HCT116 (cell line): ENCODE measurements at regions not wholly inside any gene's neighbourhood (a gene's known extent, or its start where the extent isn't known, plus 50 kb on each side); places are given as distances from the start of the nearest gene placed in this dataset.

Experiments used
- ATAC-seq: fragments of 200-7000 bp; cut with Tn5 transposase; 2 replicates; pipeline ENCODE4 v1.9.1; 2020; ENCODE audit warnings: mild to moderate bottlenecking, moderate library complexity
- BruUV-seq: library from RNA; stranded (reverse); fragments of 400-500 nt; replicated peaks from 2 replicates; lab custom pipeline; 2021; lab: Mats Ljungman, UMichigan
- CTCF ChIA-PET: fragments of 300-600 bp; sonication (Branson Sonifier 250); formaldehyde crosslinking; loops from one replicate; lab custom pipeline; 2021; ENCODE audit warnings: antibody characterized with exemption; lab: Charles Lee
- POLR2A ChIA-PET: fragments of 300-600, 350-600 bp; sonication (Branson Sonifier 250); formaldehyde crosslinking; loops from one replicate; lab custom pipeline; 2021; ENCODE audit warnings: antibody characterized with exemption; lab: Charles Lee
- RAD21 ChIA-PET, 2 experiments: fragments of 300-600 bp; sonication (Branson Sonifier 250); formaldehyde crosslinking; loops; one replicate each; lab custom pipeline; 2023; ENCODE audit warnings: low total read pairs in 2 of 2; ENCODE audit not compliant: uncharacterized antibody in 2 of 2, unreplicated experiment in 2 of 2, low non-redundant PET in 1 of 2; lab: Charles Lee
- DNase-seq: peaks from one replicate; pipeline ENCODE4 v3.0.0-alpha.2; 2010; ENCODE audit warnings: low read depth, low spot score
- H2AFZ ChIP-seq: fragments of 200-600 bp; shearing (Covaris generic), sonication (generic); 2 replicates; pipeline ENCODE4 v1.6.1; 2017; ENCODE audit warnings: low read depth, mixed run types, mixed read lengths, antibody characterized with exemption, low read length; ENCODE audit not compliant: poor library complexity, severe bottlenecking
- H3K27ac ChIP-seq: 2 replicates; pipeline ENCODE4 v1.5.1; 2012; ENCODE audit warnings: low read depth, low read length
- H3K27me3 ChIP-seq: fragments of 200-600 bp; sonication (generic); 2 replicates; pipeline ENCODE4 v1.6.1; 2016; ENCODE audit warnings: mixed run types, low read length, mixed read lengths; ENCODE audit not compliant: insufficient read depth
- H3K36me3 ChIP-seq, 2 experiments: fragments of 200-500 bp in 1 of 2; fragments of 200-600 bp in 1 of 2; sonication (Bioruptor generic) in 1 of 2; sonication (generic) in 1 of 2; 2 replicates each; pipeline versions ENCODE4 v1.5.1 to v1.6.1; 2014 to 2016; ENCODE audit warnings: low read length in 2 of 2, inconsistent platforms in 1 of 2, mixed read lengths in 1 of 2, mixed run types in 1 of 2; ENCODE audit not compliant: insufficient read depth in 2 of 2, control insufficient read depth in 1 of 2
- H3K4me1 ChIP-seq, 2 experiments: fragments of 200-600 bp in 1 of 2; sonication (generic) in 1 of 2; 2 replicates each; pipeline versions ENCODE4 v1.5.1 to v1.6.1; 2012 to 2017; ENCODE audit warnings: low read length in 2 of 2, inconsistent platforms in 1 of 2, mild to moderate bottlenecking in 1 of 2, mixed read lengths in 1 of 2, mixed run types in 1 of 2, moderate library complexity in 1 of 2; ENCODE audit not compliant: insufficient read depth in 2 of 2, control insufficient read depth in 1 of 2
- H3K4me2 ChIP-seq: fragments of 200-600 bp; sonication (generic); 2 replicates; pipeline ENCODE4 v1.6.1; 2017; ENCODE audit warnings: mixed run types, low read length, mixed read lengths
- H3K4me3 ChIP-seq, 2 experiments: fragments of 200-600 bp in 1 of 2; sonication (generic) in 1 of 2; replicated peaks in 1 of 2; 2 replicates each; pipeline ENCODE4 v1.5.1; 2011 to 2016; ENCODE audit warnings: low read length in 2 of 2, control low read depth in 1 of 2, low read depth in 1 of 2, mild to moderate bottlenecking in 1 of 2, mixed read lengths in 1 of 2, mixed run types in 1 of 2
- H3K79me2 ChIP-seq: fragments of 200-600 bp; sonication (generic); 2 replicates; pipeline ENCODE4 v1.6.1; 2017; ENCODE audit warnings: mild to moderate bottlenecking, mixed run types, low read length, moderate library complexity, mixed read lengths; ENCODE audit not compliant: insufficient read depth
- H3K9ac ChIP-seq: fragments of 200-600 bp; sonication (generic); 2 replicates; pipeline ENCODE4 v1.6.1; 2016; ENCODE audit warnings: low read length, mixed read lengths
- H3K9me2 ChIP-seq: fragments of 200-600 bp; sonication (generic), shearing (Covaris generic); 2 replicates; pipeline ENCODE4 v1.6.1; 2017; ENCODE audit warnings: mixed run types, mild to moderate bottlenecking, moderate library complexity; ENCODE audit not compliant: insufficient read depth
- H3K9me3 ChIP-seq, 2 experiments: fragments of 200-500 bp in 1 of 2; fragments of 200-600 bp in 1 of 2; sonication (Bioruptor generic) in 1 of 2; sonication (generic) in 1 of 2; 2 replicates each; pipeline ENCODE4 v1.6.1; 2014 to 2017; ENCODE audit warnings: low read length in 2 of 2, mixed read lengths in 2 of 2, inconsistent platforms in 1 of 2, low read depth in 1 of 2, mild to moderate bottlenecking in 1 of 2, mixed run types in 1 of 2, moderate library complexity in 1 of 2; ENCODE audit not compliant: control insufficient read depth in 1 of 2, insufficient read depth in 1 of 2
- H4K20me1 ChIP-seq: fragments of 200-600 bp; sonication (generic), shearing (Covaris generic); 2 replicates; pipeline ENCODE4 v1.6.1; 2017; ENCODE audit warnings: mixed run types, mild to moderate bottlenecking, moderate library complexity; ENCODE audit not compliant: insufficient read depth
- ATF3 ChIP-seq: IDR thresholded peaks from 2 replicates; pipeline ENCODE4 v1.6.1; 2012
- CEBPB ChIP-seq: IDR thresholded peaks from 2 replicates; pipeline ENCODE4 v1.6.1; 2012; ENCODE audit warnings: low read depth
- CTCF ChIP-seq, 3 experiments: fragments of 200-600 bp in 1 of 3; sonication (generic) in 1 of 3; IDR thresholded peaks in 2 of 3; conservative IDR thresholded peaks in 1 of 3; 2 replicates each; pipeline ENCODE4 v1.5.1; 2012 to 2017; ENCODE audit warnings: low read depth in 2 of 3, low read length in 2 of 3, antibody characterized with exemption in 1 of 3, borderline replicate concordance in 1 of 3, control low read depth in 1 of 3, mild to moderate bottlenecking in 1 of 3, mixed read lengths in 1 of 3, mixed run types in 1 of 3, moderate library complexity in 1 of 3; ENCODE audit not compliant: insufficient read depth in 1 of 3
- EGR1 ChIP-seq: IDR thresholded peaks from 2 replicates; pipeline ENCODE4 v1.6.1; 2012; ENCODE audit warnings: low read depth
- ELF1 ChIP-seq: IDR thresholded peaks from 2 replicates; pipeline ENCODE4 v1.6.1; 2012; ENCODE audit warnings: low read depth, borderline replicate concordance
- FOSL1 ChIP-seq: IDR thresholded peaks from 2 replicates; pipeline ENCODE4 v1.6.1; 2012; ENCODE audit warnings: low read depth
- MAX ChIP-seq: IDR thresholded peaks from 2 replicates; pipeline ENCODE4 v1.6.1; 2012
- POLR2AphosphoS5 ChIP-seq: IDR thresholded peaks from 2 replicates; pipeline ENCODE4 v1.6.1; 2011; ENCODE audit warnings: mild to moderate bottlenecking, low read depth, low read length, moderate library complexity
- TCF7L2 ChIP-seq: IDR thresholded peaks from 2 replicates; pipeline ENCODE4 v1.7.0; 2011; ENCODE audit warnings: borderline replicate concordance, inconsistent platforms; ENCODE audit not compliant: insufficient read depth, insufficient read length; ENCODE audit errors: extremely low read depth
- YY1 ChIP-seq: IDR thresholded peaks from 2 replicates; pipeline ENCODE4 v1.6.1; 2011; ENCODE audit warnings: low read length, low read depth, moderate library complexity, mild to moderate bottlenecking; ENCODE audit not compliant: insufficient replicate concordance; ENCODE audit errors: extremely low read depth
- intact Hi-C: fragments of 100-400 bp; cut with micrococcal nuclease; formaldehyde crosslinking; loops from 2 replicates; pipeline ENCODE4 v1.10.0; 2022

GRCh38 chr1:47574451-47575165 lies 136.8 kb downstream of the FOXD2 start:
- ChIA-PET RAD21 (no interaction called here), CTCF (interaction anchor here (0.9 kb wide), 1 partner anchor 137 kb away, joined by 3 read pairs; the partner anchor contains the start of gene FOXD2), POLR2A (no interaction called here)
- Histone ChIP-seq H3K9ac (no peak overlapping the region), H3K27me3 (no peaks in the 10 kb centered on the region), H4K20me1 (no peaks in the 10 kb centered on the region), H3K9me3 (no peaks in the 10 kb centered on the region), H3K4me2 (no peak overlapping the region), H3K4me3 (no peak overlapping the region), H3K79me2 (no peaks in the 10 kb centered on the region), H3K36me3 (no peaks in the 10 kb centered on the region), H2AFZ (no peak overlapping the region), H3K27ac (no peak overlapping the region), H3K9me2 (no peaks in the 10 kb centered on the region), H3K4me1 (peaks cover 3 to 21% of the 10 kb centered on the region in 2 experiments; a peak in 2 of 4 replicates)
- DNase-seq (no peak), ATAC-seq (no peak)
- intact Hi-C loops: no loop called here
- BruUV-seq: no TSS peak
- TF ChIP-seq FOSL1 (no peak), YY1 (no peak), TCF7L2 (no peak), POLR2AphosphoS5 (no peak), ATF3 (no peak), ELF1 (no peak), CTCF (IDR thresholded peaks at IDR 0.05 in 2 of 3, conservative IDR thresholded peaks at IDR 0.05 in 1 of 3; ENCODE audit: borderline replicate concordance in 1 of 3, insufficient read depth in 1 of 3, low read depth in 2 of 3, low read length in 2 of 3) (no peak), MAX (no peak), CEBPB (no peak), EGR1 (no peak)
